ENCODE measurements at regions not wholly inside any gene's neighbourhood (a gene's known extent, or its start where the extent isn't known, plus 50 kb on each side); places are given as distances from the start of the nearest gene placed in this dataset.

- peaks cover 2 to 7% of the 10 kb centered on the region in 2 experiments; a peak in 4 of 5 replicates for H3K27me3 ChIP-seq (ENCODE audit: control insufficient read depth in 2 of 2, insufficient read depth in 2 of 2, low read length in 2 of 2)
- H3K4me2 ChIP-seq (ENCODE audit: insufficient read depth, low read length) = no peak overlapping the region
- H3K36me3 ChIP-seq (ENCODE audit: control insufficient read depth, insufficient read depth, low read length) = no peaks in the 10 kb centered on the region
- H3K27ac ChIP-seq (ENCODE audit: extremely low read depth, low read depth, low read length) = no peak overlapping the region
- TF ChIP-seq TFE3 (CRISPR knock-in tag; IDR thresholded peaks at IDR 0.05) = peak; percentile 32
- no peak for TF ChIP-seq FOS (IDR thresholded peaks at IDR 0.05; ENCODE audit: extremely low read depth, insufficient read length)
- no peaks in the 10 kb centered on the region for H4K20me1 ChIP-seq (replicated peaks; ENCODE audit: control insufficient read depth, insufficient read depth, low read length)
- no peak for DNase-seq (ENCODE audit: extremely low read depth in 1 of 4, low spot score in 3 of 4)
- H3K4me1 ChIP-seq (replicated peaks in 1 of 2; ENCODE audit: control insufficient read depth in 2 of 2, insufficient read depth in 2 of 2, low read length in 2 of 2) = no peaks in the 10 kb centered on the region
- no peaks in the 10 kb centered on the region for H3K9me3 ChIP-seq (replicated peaks; ENCODE audit: control insufficient read depth, insufficient read depth, low read depth, low read length)
- H3K9me1 ChIP-seq (ENCODE audit: control insufficient read depth, insufficient read depth, low read length) = no peaks in the 10 kb centered on the region
- no peak for FAIRE-seq
- H3K79me2 ChIP-seq (ENCODE audit: control insufficient read depth, insufficient read depth, low read length) = no peaks in the 10 kb centered on the region
- intact Hi-C loops (cut with micrococcal nuclease) (no loop called here), in situ Hi-C loops (cut with MboI) (no loop called here)
- ChIA-PET CTCF (ENCODE audit: low intra/inter-chr PET ratio) (no interaction called here), POLR2A (no interaction called here)
- BruUV-seq (replicated peaks) = no TSS peak
- 1% methylated on average over 3 of the region's 3 CpGs for WGBS (ENCODE audit: insufficient coverage, low coverage, missing lambda C conversion rate)
- no peak overlapping the region for H3K4me3 ChIP-seq
- no peak overlapping the region for H3K9ac ChIP-seq (ENCODE audit: insufficient read depth in 1 of 2, low read depth in 2 of 2, low read length in 2 of 2)
- ATAC-seq = no peak
- H2AFZ ChIP-seq (ENCODE audit: low read depth, low read length) = no peak overlapping the region
These were observed 83.8 kb downstream of the AXIN2 start for GRCh38 chr17:65477600-65477999.

- CTCF ChIA-PET (ENCODE audit: low intra/inter-chr PET ratio) = no interaction called here
- FAIRE-seq (no peak), ATAC-seq (no peak), DNase-seq (ENCODE audit: extremely low read depth in 1 of 4, low spot score in 3 of 4) (peak in 3 of 4 experiments; percentile 21 to 63 (median 63))
- WGBS (ENCODE audit: insufficient coverage, low coverage, missing lambda C conversion rate) = 0% methylated on average over 2 of the region's 2 CpGs
- POLR2A ChIA-PET = no interaction called here
- Histone ChIP-seq H2AFZ (ENCODE audit: low read depth, low read length) (no peak overlapping the region), H4K20me1 (replicated peaks; ENCODE audit: control insufficient read depth, insufficient read depth, low read length) (no peaks in the 10 kb centered on the region), H3K4me3 (no peak overlapping the region), H3K4me2 (ENCODE audit: insufficient read depth, low read length) (no peak overlapping the region), H3K27me3 (ENCODE audit: control insufficient read depth in 2 of 2, insufficient read depth in 2 of 2, low read length in 2 of 2) (peaks cover 2 to 10% of the 10 kb centered on the region in 2 experiments; a peak in 3 of 5 replicates), H3K4me1 (replicated peaks in 1 of 2; ENCODE audit: control insufficient read depth in 2 of 2, insufficient read depth in 2 of 2, low read length in 2 of 2) (no peaks in the 10 kb centered on the region), H3K27ac (ENCODE audit: extremely low read depth, low read depth, low read length) (no peak overlapping the region), H3K36me3 (ENCODE audit: control insufficient read depth, insufficient read depth, low read length) (no peaks in the 10 kb centered on the region), H3K9ac (ENCODE audit: insufficient read depth in 1 of 2, low read depth in 2 of 2, low read length in 2 of 2) (no peak overlapping the region), H3K9me1 (ENCODE audit: control insufficient read depth, insufficient read depth, low read length) (no peaks in the 10 kb centered on the region), H3K79me2 (ENCODE audit: control insufficient read depth, insufficient read depth, low read length) (no peaks in the 10 kb centered on the region), H3K9me3 (replicated peaks; ENCODE audit: control insufficient read depth, insufficient read depth, low read depth, low read length) (no peaks in the 10 kb centered on the region)
- BruUV-seq (replicated peaks) = no TSS peak
- intact Hi-C loops (cut with micrococcal nuclease) = no loop called here
- in situ Hi-C loops (cut with MboI) = no loop called here
- no peak for TF ChIP-seq ZNF224 (CRISPR knock-in tag; IDR thresholded peaks at IDR 0.05)
- TF ChIP-seq USF2 (CRISPR knock-in tag; IDR thresholded peaks at IDR 0.05) = peak; percentile 11; the same call in 1 of the 2 replicates
- TF ChIP-seq PTBP1 (IDR thresholded peaks at IDR 0.05; ENCODE audit: low read depth, low read length) = no peak
- TF ChIP-seq IFI16 (CRISPR knock-in tag; IDR thresholded peaks at IDR 0.05) = no peak
- no peak for TF ChIP-seq CTCFL (IDR thresholded peaks at IDR 0.05; ENCODE audit: borderline replicate concordance, insufficient read depth, low read depth, low read length, poor library complexity, severe bottlenecking)
- TF ChIP-seq NR0B1 (IDR thresholded peaks at IDR 0.05; ENCODE audit: partially characterized antibody) = no peak
- no peak for TF ChIP-seq PYGO2 (tag; IDR thresholded peaks at IDR 0.05)
- TF ChIP-seq ARID1B (IDR thresholded peaks at IDR 0.05) = no peak
- TF ChIP-seq ZNF133 (CRISPR knock-in tag; IDR thresholded peaks at IDR 0.05) = no peak
These were observed 86.8 kb downstream of the AXIN2 start for GRCh38 chr17:65474660-65475059.
